D721Med (cell line): ENCODE measurements at regions not wholly inside any gene's neighbourhood (a gene's known extent, or its start where the extent isn't known, plus 50 kb on each side); places are given as distances from the start of the nearest gene placed in this dataset.

Experiments
- DNase-seq: peaks from one replicate; pipeline ENCODE4 v3.0.0; 2011; ENCODE audit warnings: low spot score; ENCODE audit not compliant: insufficient read length
- FAIRE-seq: peaks from 2 replicates; lab custom pipeline; 2011; peaks lifted over from hg19 to GRCh38; lab: Jason Lieb, UNC
- CTCF ChIP-seq: IDR thresholded peaks from 2 replicates; pipeline ENCODE4 v1.5.1; 2012; ENCODE audit warnings: mild to moderate bottlenecking, control low read depth; ENCODE audit not compliant: insufficient read depth; ENCODE audit errors: missing control alignments

GRCh38 chr3:110099711-110100110, 762.4 kb upstream of the DPPA4 start:
- TF ChIP-seq CTCF, result no peak
- FAIRE-seq, result no peak
- no peak for DNase-seq

GRCh38 chr3:110101361-110101760, 764.0 kb upstream of the DPPA4 start:
- no peak for FAIRE-seq
- TF ChIP-seq CTCF, result no peak
- no peak for DNase-seq

GRCh38 chr3:110106805-110107204, 769.5 kb upstream of the DPPA4 start:
- no peak for TF ChIP-seq CTCF
- DNase-seq (no peak), FAIRE-seq (no peak)

GRCh38 chr3:110123946-110124345, 786.6 kb upstream of the DPPA4 start:
- no peak for TF ChIP-seq CTCF
- FAIRE-seq, result no peak
- DNase-seq, result no peak

- FAIRE-seq, result no peak
- TF ChIP-seq CTCF, result no peak
- DNase-seq, result no peak
Measured at GRCh38 chr3:110126065-110126464, 788.7 kb upstream of the DPPA4 start.

GRCh38 chr3:110133971-110134370, 796.6 kb upstream of the DPPA4 start:
- DNase-seq (no peak), FAIRE-seq (no peak)
- no peak for TF ChIP-seq CTCF

GRCh38 chr3:110139048-110139447, 801.7 kb upstream of the DPPA4 start:
- DNase-seq (no peak), FAIRE-seq (no peak)
- no peak for TF ChIP-seq CTCF
